BE2C (cell line): ENCODE measurements at regions not wholly inside any gene's neighbourhood (a gene's known extent, or its start where the extent isn't known, plus 50 kb on each side); places are given as distances from the start of the nearest gene placed in this dataset.
"Not testable (repeated sequence)": the region's sequence is repeated elsewhere in the genome, so short reads cannot be mapped to it uniquely, and the experiment has no call there.

Experiments
- DNase-seq: peaks from one replicate; pipeline ENCODE4 v3.0.0-alpha.2; 2020
- H3K27me3 ChIP-seq: fragments of 250-450 bp; sonication (Bioruptor Pico); 2 replicates; pipeline ENCODE4 v1.5.1; 2020; ENCODE audit warnings: mild to moderate bottlenecking
- H3K36me3 ChIP-seq: fragments of 250-450 bp; sonication (Bioruptor Pico); 2 replicates; pipeline ENCODE4 v1.5.1; 2020; ENCODE audit warnings: mild to moderate bottlenecking
- H3K4me1 ChIP-seq: fragments of 250-450 bp; sonication (Bioruptor Pico); 2 replicates; pipeline ENCODE4 v1.5.1; 2020
- H3K4me3 ChIP-seq: 2 replicates; pipeline ENCODE4 v1.5.1; 2011; ENCODE audit warnings: low read depth, low read length
- H3K9me3 ChIP-seq: fragments of 250-450 bp; sonication (Bioruptor Pico); 2 replicates; pipeline ENCODE4 v1.5.1; 2020
- CTCF ChIP-seq: IDR thresholded peaks from 2 replicates; pipeline ENCODE4 v1.5.1; 2012; ENCODE audit warnings: mild to moderate bottlenecking, low read depth, low read length

DNA sequence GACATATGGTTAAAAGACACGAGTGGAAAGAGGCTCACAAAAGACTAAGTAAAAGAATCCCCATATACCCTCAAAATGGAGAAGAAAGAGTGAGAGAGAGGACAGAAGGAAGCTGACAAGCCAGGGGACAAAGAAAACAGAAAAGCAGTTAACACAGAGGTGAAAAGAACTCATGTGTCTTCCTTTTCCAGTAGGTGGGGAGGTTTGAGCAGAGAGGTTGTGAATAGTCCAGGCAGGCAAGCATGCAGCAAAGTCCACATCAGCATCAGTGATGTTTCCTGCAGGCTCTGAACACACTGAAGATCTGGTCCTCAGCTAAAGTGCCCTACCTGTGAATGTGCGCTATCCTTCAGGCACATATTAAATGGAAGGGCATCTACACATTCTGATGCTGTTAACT lies 196.5 kb upstream of the IRAK1BP1 start:
- no peak for DNase-seq
- no peaks in the 10 kb centered on the region for H3K4me1 ChIP-seq
- H3K27me3 ChIP-seq: no peaks in the 10 kb centered on the region

DNA sequence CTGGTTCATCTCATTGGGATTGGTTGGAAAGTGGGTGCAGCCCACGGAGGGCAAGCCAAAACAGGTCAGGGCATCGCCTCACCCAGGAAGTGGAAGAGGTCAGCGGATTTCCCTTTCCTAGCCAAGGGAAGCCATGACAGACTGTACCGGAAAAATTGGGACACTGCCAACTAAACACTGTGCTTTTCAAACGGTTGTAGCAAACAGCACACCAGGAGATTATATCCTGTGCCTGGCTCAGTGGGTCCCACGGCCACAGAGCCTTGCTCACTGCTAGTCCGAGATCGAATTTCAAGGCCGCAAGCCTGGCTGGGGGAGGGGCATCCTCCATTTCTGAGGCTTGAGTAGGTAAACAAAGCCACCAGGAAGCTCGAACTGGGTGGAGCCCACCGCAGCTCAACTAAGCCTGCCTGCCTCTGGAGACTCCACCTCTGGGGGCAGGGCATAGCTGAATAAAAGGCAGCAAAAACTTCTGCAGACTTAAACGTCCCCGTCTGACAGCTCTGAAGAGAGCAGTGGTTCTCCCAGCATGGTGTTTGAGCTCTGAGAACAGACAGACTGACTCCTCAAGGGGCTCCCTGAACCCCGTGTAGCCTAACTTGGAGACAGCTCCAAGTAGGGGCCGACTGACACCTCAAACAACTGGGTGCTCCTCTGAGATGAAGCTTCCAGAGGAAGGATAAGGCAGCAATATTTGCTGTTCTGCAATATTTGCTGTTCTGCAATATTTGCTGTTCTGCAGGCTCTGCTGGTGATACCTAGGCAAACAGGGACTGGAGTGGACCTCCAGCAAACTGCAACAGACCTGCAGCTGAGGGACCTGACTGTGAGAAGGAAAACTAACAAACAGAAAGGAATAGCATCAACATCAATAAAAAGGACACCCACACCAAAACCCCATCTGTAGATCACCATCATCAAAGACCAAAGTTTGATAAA lies 191.0 kb upstream of the IRAK1BP1 start:
- not testable (repeated sequence) for DNase-seq

More for the DNA sequence above, 196.5 kb upstream of the IRAK1BP1 start:
- Histone ChIP-seq H3K9me3 (no peaks in the 10 kb centered on the region; the same call in 1 of the 2 replicates), H3K4me3 (no peak overlapping the region), H3K36me3 (no peaks in the 10 kb centered on the region)
- TF ChIP-seq CTCF: no peak

DNA sequence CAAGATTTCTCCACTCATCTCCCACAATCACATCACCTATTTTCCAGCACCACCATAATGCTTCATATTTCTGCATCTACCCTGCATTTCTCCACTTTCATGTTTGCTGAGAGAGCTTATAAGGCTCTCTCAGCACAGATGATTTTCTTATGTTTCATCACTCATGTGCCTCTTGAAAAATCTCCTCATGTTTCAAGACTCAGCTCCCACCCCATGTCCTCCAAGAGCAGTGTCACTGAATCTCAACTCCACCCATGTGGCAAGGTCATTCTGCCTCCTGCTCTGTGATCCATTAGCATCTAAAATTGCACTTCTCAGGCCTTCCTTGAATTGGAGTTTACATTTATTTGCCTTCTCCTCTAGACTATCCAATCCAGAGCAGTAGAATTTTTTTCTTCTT lies 178.7 kb upstream of the IRAK1BP1 start:
- TF ChIP-seq CTCF: no peak

More for the DNA sequence above, 191.0 kb upstream of the IRAK1BP1 start:
- H3K4me3 ChIP-seq, H3K4me1 ChIP-seq, H3K9me3 ChIP-seq, H3K27me3 ChIP-seq, H3K36me3 ChIP-seq: not testable (repeated sequence)

DNA sequence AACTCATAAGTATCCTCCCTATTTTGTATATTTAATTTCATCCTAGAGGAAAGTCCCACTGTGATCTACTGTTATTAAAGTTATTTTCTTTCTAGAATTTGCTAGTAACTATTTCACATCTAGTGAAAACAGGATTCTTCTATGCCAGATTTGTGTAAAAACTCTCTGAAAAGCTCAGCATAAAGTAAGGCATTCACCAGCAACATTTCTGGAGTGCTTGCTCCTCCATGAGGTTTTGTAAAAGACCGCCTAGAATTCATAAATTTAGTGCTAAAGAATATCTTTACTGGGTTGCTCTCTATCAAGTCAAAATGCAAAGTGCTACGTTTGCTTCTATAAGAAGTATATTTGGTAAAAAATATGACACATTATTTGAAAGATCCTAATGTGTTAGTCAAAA lies 173.5 kb upstream of the IRAK1BP1 start:
- H3K36me3 ChIP-seq: no peaks in the 10 kb centered on the region
- no peaks in the 10 kb centered on the region for H3K4me1 ChIP-seq
- no peaks in the 10 kb centered on the region for H3K27me3 ChIP-seq
- TF ChIP-seq CTCF: no peak
- no peak for DNase-seq
- no peak overlapping the region for H3K4me3 ChIP-seq
- no peaks in the 10 kb centered on the region for H3K9me3 ChIP-seq

More for the DNA sequence above, 178.7 kb upstream of the IRAK1BP1 start:
- Histone ChIP-seq H3K4me1 (no peaks in the 10 kb centered on the region), H3K4me3 (no peak overlapping the region), H3K9me3 (no peaks in the 10 kb centered on the region), H3K27me3 (no peaks in the 10 kb centered on the region), H3K36me3 (no peaks in the 10 kb centered on the region)
- no peak for DNase-seq

DNA sequence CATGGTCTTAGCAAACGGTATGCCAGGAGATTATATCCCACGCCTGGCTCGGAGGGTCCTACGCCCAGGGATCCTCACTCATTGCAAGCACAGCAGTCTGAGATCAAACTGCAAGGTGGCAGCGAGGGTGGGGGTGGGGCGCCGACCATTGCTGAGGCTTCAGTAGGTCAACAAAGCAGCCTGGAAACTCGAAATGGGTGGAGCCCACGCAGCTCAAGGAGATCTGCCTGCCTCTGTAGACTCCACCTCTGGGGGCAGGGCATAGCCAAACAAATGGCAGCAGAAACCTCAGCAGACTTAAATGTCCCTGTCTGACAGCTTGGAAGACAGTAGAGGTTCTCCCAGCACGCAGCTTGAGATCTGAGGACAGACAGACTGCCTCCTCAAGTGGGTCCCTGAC lies 172.7 kb upstream of the IRAK1BP1 start:
- not testable (repeated sequence) for DNase-seq, H3K4me3 ChIP-seq, H3K9me3 ChIP-seq

DNA sequence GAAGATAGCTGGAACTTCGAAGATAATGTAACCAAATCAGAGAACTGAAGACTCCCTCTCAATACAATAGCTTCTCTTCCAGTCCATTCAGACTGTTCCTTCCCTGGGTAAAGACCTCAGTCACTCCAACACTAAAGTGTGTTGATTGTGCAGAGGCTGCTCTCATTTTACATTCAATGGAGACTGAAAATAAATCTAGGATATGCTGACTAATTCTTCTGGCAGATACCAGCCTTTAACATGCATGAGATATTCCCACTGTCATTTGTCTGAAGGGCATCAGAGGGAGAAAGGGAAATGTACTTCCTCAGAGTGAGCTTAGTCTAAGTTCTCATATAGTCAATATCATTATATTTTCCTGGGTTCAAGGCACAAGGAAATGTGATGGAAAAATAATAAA lies 166.4 kb upstream of the IRAK1BP1 start:
- Histone ChIP-seq H3K9me3 (peaks cover 3% of the 10 kb centered on the region; the same call in 1 of the 2 replicates), H3K36me3 (no peaks in the 10 kb centered on the region), H3K4me3 (no peak overlapping the region), H3K27me3 (no peaks in the 10 kb centered on the region), H3K4me1 (no peaks in the 10 kb centered on the region)
- DNase-seq: no peak
- TF ChIP-seq CTCF: no peak

More for the DNA sequence above, 172.7 kb upstream of the IRAK1BP1 start:
- not testable (repeated sequence) for H3K27me3 ChIP-seq, H3K36me3 ChIP-seq, H3K4me1 ChIP-seq

GRCh38 chr6:78701407-78701806 lies 165.9 kb upstream of the IRAK1BP1 start:
- DNase-seq: no peak
- Histone ChIP-seq H3K4me3 (no peak overlapping the region), H3K9me3 (peaks cover 3% of the 10 kb centered on the region; the same call in 1 of the 2 replicates), H3K36me3 (no peaks in the 10 kb centered on the region), H3K27me3 (no peaks in the 10 kb centered on the region), H3K4me1 (no peaks in the 10 kb centered on the region)
- TF ChIP-seq CTCF: no peak
